Activated naive CD4-positive, alpha-beta T cell treated with Interleukin-2 at 50 U/mL for 16 hours (primary cell): ENCODE measurements at regions not wholly inside any gene's neighbourhood (a gene's known extent, or its start where the extent isn't known, plus 50 kb on each side); places are given as distances from the start of the nearest gene placed in this dataset.

Source experiments
- DNase-seq: peaks from one replicate; pipeline ENCODE4 v3.0.0-alpha.2; 2020

- no peak for DNase-seq
These were observed 918.1 kb downstream of the ADGRL2 start for GRCh38 chr1:82718719-82719419.

- no peak for DNase-seq
These were observed 909.4 kb downstream of the ADGRL2 start for GRCh38 chr1:82710091-82710490.

GRCh38 chr1:82707681-82708080 is 906.9 kb downstream of the ADGRL2 start:
- no peak for DNase-seq

GRCh38 chr1:82706741-82707140 is 906.0 kb downstream of the ADGRL2 start:
- DNase-seq = no peak

- DNase-seq = no peak
These were observed 904.2 kb downstream of the ADGRL2 start for GRCh38 chr1:82704966-82705365.

GRCh38 chr1:82704393-82704792 is 903.7 kb downstream of the ADGRL2 start:
- no peak for DNase-seq

GRCh38 chr1:82703951-82704350 is 903.2 kb downstream of the ADGRL2 start:
- no peak for DNase-seq

GRCh38 chr1:82700476-82700875 is 899.7 kb downstream of the ADGRL2 start:
- no peak for DNase-seq

GRCh38 chr1:82697965-82698364 is 897.2 kb downstream of the ADGRL2 start:
- no peak for DNase-seq

- no peak for DNase-seq
These were observed 894.7 kb downstream of the ADGRL2 start for GRCh38 chr1:82695443-82695842.

- no peak for DNase-seq
These were observed 889.7 kb downstream of the ADGRL2 start for GRCh38 chr1:82690411-82690810.

- no peak for DNase-seq
These were observed 888.5 kb downstream of the ADGRL2 start for GRCh38 chr1:82689217-82689616.

- DNase-seq = no peak
These were observed 886.0 kb downstream of the ADGRL2 start for GRCh38 chr1:82686774-82687173.

- DNase-seq = no peak
These were observed 846.2 kb downstream of the ADGRL2 start for GRCh38 chr1:82646888-82647287.

- no peak for DNase-seq
These were observed 845.6 kb downstream of the ADGRL2 start for GRCh38 chr1:82646336-82646735.

GRCh38 chr1:82644186-82644915 is 843.6 kb downstream of the ADGRL2 start:
- no peak for DNase-seq

- DNase-seq = no peak
These were observed 839.6 kb downstream of the ADGRL2 start for GRCh38 chr1:82640352-82640751.

- no peak for DNase-seq
These were observed 833.5 kb downstream of the ADGRL2 start for GRCh38 chr1:82634266-82634665.

- DNase-seq = no peak
These were observed 831.4 kb downstream of the ADGRL2 start for GRCh38 chr1:82632155-82632554.

GRCh38 chr1:82628887-82629286 is 828.2 kb downstream of the ADGRL2 start:
- DNase-seq = no peak

GRCh38 chr1:82625537-82625936 is 824.8 kb downstream of the ADGRL2 start:
- no peak for DNase-seq

GRCh38 chr1:82621076-82621475 is 820.3 kb downstream of the ADGRL2 start:
- DNase-seq = no peak

- DNase-seq = no peak
These were observed 813.4 kb downstream of the ADGRL2 start for GRCh38 chr1:82614090-82614489.

- no peak for DNase-seq
These were observed 812.3 kb downstream of the ADGRL2 start for GRCh38 chr1:82612986-82613385.

- no peak for DNase-seq
These were observed 805.8 kb downstream of the ADGRL2 start for GRCh38 chr1:82606546-82606945.
